ENCODE measurements at regions not wholly inside any gene's neighbourhood (a gene's known extent, or its start where the extent isn't known, plus 50 kb on each side); places are given as distances from the start of the nearest gene placed in this dataset.

DNA sequence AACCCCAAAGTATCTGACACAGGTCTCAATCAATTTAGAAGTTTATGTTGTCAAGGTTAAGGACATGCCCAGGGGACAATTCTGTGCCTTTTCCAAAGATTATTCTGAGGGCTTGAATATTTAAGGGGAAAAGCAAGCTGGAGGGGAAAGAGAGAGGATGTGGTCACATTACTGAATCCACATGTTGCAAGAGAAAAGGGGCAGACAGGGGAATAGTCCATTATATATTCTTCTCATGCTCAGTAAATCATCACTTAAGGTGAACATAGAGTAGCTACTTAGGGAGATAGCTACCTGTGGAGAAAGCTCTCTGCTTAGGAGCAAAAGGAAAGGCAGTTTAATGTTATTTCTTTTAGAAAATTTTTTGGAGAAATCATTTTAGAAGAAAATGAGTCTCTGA lies 751.6 kb downstream of the SI start:
- TF ChIP-seq, protein P1, sequence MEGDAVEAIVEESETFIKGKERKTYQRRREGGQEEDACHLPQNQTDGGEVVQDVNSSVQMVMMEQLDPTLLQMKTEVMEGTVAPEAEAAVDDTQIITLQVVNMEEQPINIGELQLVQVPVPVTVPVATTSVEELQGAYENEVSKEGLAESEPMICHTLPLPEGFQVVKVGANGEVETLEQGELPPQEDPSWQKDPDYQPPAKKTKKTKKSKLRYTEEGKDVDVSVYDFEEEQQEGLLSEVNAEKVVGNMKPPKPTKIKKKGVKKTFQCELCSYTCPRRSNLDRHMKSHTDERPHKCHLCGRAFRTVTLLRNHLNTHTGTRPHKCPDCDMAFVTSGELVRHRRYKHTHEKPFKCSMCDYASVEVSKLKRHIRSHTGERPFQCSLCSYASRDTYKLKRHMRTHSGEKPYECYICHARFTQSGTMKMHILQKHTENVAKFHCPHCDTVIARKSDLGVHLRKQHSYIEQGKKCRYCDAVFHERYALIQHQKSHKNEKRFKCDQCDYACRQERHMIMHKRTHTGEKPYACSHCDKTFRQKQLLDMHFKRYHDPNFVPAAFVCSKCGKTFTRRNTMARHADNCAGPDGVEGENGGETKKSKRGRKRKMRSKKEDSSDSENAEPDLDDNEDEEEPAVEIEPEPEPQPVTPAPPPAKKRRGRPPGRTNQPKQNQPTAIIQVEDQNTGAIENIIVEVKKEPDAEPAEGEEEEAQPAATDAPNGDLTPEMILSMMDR (IDR thresholded peaks at IDR 0.05) = no peak
- TF ChIP-seq ZFX (IDR thresholded peaks at IDR 0.05; ENCODE audit: borderline replicate concordance) = no peak
